ENCODE measurements at regions not wholly inside any gene's neighbourhood (a gene's known extent, or its start where the extent isn't known, plus 50 kb on each side); places are given as distances from the start of the nearest gene placed in this dataset.

DNA sequence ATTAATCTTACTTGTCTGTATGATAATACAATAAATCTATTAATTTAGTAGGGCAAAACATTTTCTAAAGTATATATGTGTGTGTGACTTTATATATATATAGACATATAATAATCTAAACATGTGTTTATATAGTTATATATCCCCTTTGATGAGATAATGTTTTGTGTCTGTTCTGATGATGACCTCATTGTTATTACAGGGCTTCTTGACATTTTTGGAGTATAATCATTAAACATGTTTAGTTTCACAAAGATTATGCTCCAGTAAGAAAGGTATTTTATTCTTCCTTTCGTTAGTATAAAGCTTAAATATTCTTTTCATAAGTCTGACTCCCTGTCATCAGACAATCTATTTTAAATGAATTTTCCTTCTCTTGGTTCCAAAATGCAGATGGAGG lies 62.3 kb upstream of the CABCOCO1 start:
- TF ChIP-seq NFIC (IDR thresholded peaks at IDR 0.05) (no peak), EZH2 (IDR thresholded peaks at IDR 0.05; ENCODE audit: borderline replicate concordance, low read depth, low read length) (no peak), CTCF (IDR thresholded peaks at IDR 0.05 in 2 of 3, conservative IDR thresholded peaks at IDR 0.05 in 1 of 3; ENCODE audit: insufficient read depth in 2 of 3, low read depth in 1 of 3, low read length in 3 of 3) (no peak), CREM (IDR thresholded peaks at IDR 0.05; ENCODE audit: low read depth) (no peak), MYC (IDR thresholded peaks at IDR 0.05; ENCODE audit: low read depth, low read length) (no peak), MYC (CRISPR knock-in tag; IDR thresholded peaks at IDR 0.05; ENCODE audit: borderline replicate concordance, low read depth) (no peak), CHD4 (IDR thresholded peaks at IDR 0.05; ENCODE audit: insufficient read depth, insufficient replicate concordance, low read depth, low read length, poor library complexity, severe bottlenecking) (no peak), MXI1 (IDR thresholded peaks at IDR 0.05; ENCODE audit: low read depth, low read length) (no peak), ZNF274 (IDR thresholded peaks at IDR 0.05; ENCODE audit: borderline replicate concordance, low read depth, low read length) (no peak), ZBTB33 (CRISPR knock-in tag; IDR thresholded peaks at IDR 0.05) (no peak), POLR2A (conservative IDR thresholded peaks at IDR 0.05) (no peak), ZNF277 (CRISPR knock-in tag; IDR thresholded peaks at IDR 0.05; ENCODE audit: borderline replicate concordance) (no peak), ZNF584 (CRISPR knock-in tag; IDR thresholded peaks at IDR 0.05; ENCODE audit: low read depth) (no peak)

Measured in K562 (cell line).